GM18861 (cell line): ENCODE measurements at regions not wholly inside any gene's neighbourhood (a gene's known extent, or its start where the extent isn't known, plus 50 kb on each side); places are given as distances from the start of the nearest gene placed in this dataset.
"Not testable (repeated sequence)": the region's sequence is repeated elsewhere in the genome, so short reads cannot be mapped to it uniquely, and the experiment has no call there.

ENCODE experiments used
- ATAC-seq: cut with Tn5 transposase; IDR thresholded peaks from one replicate; pipeline ENCODE4 v1.9.1; 2021; ENCODE audit not compliant: unreplicated experiment

GRCh38 chr11:87879118-87879517, 296.1 kb downstream of the RAB38 start:
- ATAC-seq, result no peak

DNA sequence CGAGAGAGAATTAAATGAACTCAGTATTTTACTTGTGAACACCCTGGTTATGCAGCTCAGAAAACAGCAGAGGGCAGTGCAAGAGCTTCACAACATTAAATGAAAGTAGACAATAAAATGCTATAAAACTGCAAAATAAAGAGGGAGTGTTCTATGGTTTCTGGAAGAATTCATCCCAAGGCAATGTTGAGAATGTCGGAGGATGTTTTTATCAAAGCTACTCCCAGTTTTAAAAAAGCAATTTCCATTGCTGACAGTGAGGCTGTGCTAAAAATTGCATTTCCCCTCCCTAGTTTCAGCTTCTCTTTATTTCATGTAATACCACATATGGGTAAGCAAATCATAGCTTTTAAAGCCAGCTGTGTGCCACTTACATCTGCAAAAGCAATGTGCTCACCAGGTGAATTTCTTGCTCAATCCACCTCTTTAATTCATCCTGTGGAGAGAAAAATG, 296.8 kb downstream of the RAB38 start:
- ATAC-seq, result no peak

DNA sequence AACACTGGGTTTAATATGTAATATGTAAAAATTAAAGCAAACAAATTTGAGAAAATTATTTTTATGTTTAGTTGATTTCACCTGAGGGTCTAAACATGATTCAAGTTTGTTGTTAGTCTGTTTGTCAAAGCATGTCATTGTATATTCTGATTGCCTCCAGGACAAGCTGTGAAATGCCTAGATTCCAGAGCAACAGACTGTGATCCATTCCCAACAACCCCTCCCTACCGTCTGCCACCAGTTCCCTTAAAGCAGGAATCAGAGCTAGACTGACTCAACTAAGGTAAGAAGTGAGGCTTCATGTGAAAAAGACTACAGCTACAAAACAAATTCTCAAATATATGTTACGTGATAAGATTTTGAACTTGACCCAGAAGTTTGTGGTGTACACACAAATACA, 304.2 kb downstream of the RAB38 start:
- ATAC-seq, result no peak

- ATAC-seq, result no peak
These were observed 305.2 kb downstream of the RAB38 start for GRCh38 chr11:87870086-87870485.

DNA sequence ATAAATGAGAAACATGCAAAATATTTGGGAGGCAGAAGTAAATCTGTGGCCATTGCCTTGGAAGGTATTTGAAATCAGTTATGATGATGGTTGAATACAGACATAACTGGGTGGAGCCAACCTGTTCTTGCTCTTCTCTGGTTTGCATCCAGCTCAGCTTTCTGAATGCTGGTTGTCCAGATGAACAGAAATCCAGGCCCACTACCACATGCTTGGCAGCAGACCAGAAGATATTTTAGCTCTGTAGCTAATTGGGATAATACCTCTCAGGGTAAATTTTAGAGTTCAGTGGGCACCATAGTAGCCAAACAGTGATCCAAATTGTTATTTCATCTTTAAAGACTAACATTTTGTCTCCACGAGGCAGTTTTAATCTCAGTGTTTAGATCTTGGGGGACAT, 308.3 kb downstream of the RAB38 start:
- ATAC-seq, result no peak

DNA sequence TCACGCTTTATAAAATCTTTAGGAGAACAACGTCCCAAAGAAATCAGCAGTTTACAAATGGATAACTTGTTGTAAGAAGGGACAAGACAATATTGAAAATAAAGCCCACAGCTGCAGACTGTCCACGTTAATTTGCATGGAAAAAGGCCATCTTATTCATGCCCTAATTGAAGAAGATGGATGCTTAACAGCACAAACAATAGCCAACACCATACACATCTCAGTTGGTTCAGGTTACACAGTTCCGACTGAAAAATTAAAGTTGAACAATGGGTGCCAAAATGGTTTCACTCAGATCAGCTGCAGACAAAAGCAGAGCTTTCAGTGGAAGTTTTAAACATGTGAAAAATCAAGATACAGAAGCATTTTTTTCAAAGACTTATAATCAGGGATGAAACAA, 314.2 kb downstream of the RAB38 start:
- no peak for ATAC-seq

- no peak for ATAC-seq
These were observed 315.6 kb downstream of the RAB38 start for GRCh38 chr11:87859636-87860035.

DNA sequence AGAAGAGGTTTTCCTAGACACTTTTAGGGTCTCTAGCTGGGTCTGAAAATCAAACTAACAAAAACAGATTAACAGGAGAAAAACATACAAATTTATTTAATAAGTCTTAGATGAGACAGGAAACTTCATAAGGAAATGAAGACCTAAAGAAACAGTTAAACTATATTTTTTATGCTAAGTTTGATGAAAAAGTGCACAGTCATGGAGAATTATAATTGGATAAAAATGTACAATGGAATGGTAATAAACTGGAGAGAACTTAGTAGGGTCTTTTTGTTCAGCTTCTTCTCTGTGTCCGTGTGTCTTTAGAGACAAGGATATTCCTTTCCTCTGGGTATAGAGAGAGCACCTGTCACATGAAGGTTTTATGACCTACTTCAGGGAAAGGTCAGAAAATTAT, 323.4 kb downstream of the RAB38 start:
- no peak for ATAC-seq

DNA sequence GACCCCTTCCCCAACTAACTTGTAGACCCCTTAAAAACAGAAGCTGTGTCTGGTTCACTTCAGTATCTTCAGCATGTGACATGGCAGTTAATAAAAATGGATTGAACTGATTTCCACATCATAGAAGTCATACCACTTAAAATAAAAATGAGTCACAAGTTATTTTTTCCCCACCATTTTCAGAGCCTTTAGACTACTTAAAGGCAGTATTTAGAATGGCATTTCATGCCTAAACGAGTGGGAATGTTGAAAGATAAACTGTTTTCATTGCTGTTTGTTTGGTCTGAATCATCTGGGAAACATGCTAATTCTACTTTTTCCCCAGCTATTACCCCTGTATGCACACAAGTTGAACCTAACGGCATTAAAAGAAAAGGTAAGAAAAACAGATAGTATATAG, 324.0 kb downstream of the RAB38 start:
- no peak for ATAC-seq

GRCh38 chr11:87849216-87849615, 326.0 kb downstream of the RAB38 start:
- ATAC-seq, result no peak

- ATAC-seq, result no peak
These were observed 334.5 kb downstream of the RAB38 start for GRCh38 chr11:87840786-87841185.

GRCh38 chr11:87832211-87832610, 343.0 kb downstream of the RAB38 start:
- ATAC-seq, result no peak

DNA sequence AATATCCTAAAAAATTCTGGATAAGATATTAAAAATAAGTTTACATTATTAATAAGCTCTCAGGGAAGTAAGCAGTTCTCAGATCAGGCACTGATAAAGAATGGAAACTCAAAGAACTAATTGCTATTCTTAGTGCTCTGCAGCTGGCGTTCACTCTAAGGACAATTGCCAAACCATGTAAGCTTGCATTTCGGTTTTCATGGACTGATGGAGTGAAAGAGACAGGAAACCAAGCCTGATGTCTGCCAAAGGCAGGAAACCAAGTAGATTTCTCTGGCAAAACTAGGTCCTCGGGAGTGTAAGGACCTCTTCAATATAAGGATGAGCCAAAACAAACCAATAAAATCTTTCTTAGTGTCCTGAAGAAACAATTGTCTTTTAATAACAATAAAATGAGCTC, 355.2 kb downstream of the RAB38 start:
- no peak for ATAC-seq

DNA sequence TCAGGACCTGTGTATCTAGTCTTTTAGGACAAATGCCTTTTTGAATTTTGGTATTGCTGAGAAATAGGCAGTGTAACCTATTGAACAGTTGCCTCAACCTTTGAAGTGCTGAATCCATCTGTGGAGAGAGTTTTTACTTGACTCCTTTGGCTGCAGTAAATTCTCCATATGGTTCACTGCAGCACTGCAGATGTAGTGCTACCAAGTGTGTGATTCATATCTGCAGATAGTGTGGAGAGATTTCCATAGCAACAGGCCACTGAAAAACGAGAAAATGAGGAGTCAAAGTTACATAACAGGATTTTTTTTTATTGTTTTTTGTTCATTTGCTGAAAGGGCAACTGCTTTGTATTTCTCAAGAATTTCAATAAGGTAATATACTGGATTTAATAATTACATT, 356.1 kb downstream of the RAB38 start:
- no peak for ATAC-seq

DNA sequence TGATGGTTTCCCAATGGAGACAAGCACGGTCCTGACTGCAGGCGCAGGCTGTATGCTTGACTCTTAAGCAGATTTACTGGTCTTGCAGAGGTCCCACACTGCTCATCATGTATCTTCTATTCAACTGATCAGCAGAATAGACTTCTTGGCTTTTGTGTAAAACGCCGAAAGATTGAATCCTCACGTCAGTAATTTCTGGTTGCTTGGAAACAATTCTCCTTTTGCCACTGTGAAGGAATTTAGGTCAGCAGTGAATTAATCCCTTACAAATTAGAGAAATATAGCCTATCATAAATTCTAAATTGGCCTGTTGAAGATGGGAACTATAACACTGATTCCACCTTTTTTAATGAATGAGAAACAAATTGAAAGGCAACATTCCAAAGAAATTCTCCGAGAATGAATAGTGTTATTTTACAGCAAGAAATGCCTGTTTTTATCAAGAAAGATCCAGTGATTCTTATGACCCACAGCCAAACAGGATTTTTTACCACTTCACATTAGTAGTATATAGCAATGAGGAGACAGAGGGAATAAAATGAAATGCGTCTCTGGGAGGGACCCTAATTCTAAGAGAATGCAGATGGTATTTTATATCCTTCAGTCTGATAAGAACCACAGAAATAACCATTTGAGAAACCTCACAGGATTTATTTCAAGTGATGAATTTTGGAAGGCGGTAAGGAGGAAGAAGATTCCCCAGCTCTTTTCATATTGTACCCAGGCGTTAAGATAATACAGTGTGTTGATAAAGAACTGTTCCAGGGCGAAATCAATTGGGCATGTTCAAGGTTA, 362.5 kb downstream of the RAB38 start:
- ATAC-seq, result no peak

DNA sequence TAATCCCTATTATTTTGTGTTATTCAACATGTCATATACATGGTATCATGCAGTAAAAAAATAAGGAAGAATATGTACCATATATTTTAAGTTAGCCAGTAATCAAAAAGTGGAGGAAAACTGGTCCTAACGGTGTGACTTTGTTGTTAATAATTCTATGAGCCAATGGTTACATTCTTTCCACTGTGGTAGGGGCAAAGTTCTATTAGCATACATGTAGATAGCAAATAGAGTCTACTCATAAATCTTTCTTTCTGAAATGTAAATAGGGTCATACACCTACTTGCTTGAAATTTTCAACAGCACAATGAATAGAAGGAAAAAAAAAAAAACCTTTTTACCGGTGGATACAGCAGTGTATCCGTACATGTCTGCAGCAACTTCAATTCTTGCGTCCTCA, 364.8 kb downstream of the RAB38 start:
- no peak for ATAC-seq

GRCh38 chr11:87809256-87809655, 366.0 kb downstream of the RAB38 start:
- no peak for ATAC-seq

- no peak for ATAC-seq
These were observed 371.1 kb downstream of the RAB38 start for GRCh38 chr11:87804176-87804575.

DNA sequence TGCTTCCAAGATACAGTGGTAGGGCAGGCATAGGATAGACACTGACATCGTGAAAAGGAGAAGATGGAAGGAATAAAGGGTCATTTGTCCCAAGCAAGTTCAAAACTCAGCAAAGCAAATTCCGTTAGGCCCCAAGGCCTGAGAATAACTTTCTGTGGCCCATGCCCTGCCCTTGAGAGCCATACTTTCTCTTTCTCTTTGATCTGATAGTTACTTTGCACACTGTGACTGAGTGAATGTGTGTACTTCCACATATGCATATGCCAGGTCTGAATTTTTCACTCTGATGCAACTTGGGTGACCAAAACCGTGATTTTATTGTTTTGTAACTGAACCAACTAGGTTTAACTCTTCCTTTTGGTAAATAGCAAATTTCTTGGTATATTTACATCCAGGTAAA, 371.5 kb downstream of the RAB38 start:
- ATAC-seq, result no peak

DNA sequence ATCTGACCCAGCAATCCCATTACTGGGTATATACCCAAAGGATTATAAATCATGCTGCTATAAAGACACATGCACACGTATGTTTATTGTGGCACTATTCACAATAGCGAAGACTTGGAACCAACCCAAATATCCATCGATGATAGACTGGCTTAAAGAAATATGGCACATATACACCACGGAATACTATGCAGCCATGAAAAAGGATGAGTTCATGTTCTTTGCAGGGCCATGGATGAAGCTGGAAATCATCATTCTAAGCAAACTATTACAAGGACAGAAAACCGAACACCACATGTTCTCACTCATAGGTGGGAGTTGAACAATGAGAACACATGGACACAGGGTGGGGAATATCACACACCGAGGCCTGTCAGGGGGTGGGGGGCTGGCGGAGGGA, 390.4 kb downstream of the RAB38 start:
- not testable (repeated sequence) for ATAC-seq

DNA sequence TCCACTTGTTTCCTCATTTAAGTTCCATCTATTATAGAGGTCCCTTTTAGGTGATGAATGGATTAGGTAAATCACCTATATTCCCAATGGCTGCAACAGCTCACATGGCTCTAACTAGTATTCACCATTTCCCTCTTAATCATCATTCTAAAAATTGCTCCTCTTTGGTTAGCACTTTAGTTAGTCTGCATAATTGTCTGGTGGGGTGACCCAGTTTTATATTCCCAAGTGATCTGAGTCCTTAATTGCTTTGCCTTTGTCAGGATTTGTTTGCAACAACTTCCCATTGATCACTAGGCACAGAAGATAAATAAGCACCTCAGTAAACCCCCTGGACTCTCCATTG, 395.2 kb downstream of the RAB38 start:
- no peak for ATAC-seq

GRCh38 chr11:87779276-87780067, 395.8 kb downstream of the RAB38 start:
- ATAC-seq, result no peak
